ENCODE measurements at regions not wholly inside any gene's neighbourhood (a gene's known extent, or its start where the extent isn't known, plus 50 kb on each side); places are given as distances from the start of the nearest gene placed in this dataset.

DNA sequence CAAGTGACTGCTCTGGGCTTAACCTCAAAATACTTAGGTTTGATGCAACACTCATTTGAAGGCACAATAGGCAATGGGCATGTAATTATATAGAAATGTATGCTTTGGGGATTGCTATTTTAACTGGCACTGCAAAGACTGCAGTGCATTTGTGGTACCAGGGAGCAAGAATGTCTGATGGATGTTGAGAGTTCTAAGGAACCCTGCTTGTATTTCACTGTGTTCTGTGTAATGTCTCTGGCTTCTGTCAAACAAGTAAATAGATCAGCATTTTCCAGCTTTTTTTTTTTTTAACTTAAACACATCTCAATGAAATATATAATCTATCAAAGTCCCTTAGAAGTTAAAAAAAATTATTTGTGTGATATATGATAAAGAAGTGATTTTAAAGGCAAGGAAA, 94.8 kb upstream of the ATP2B1 start:
- TF ChIP-seq CTCF (IDR thresholded peaks at IDR 0.05) (no peak), POLR2A (IDR thresholded peaks at IDR 0.05) (no peak)
